ENCODE measurements at regions not wholly inside any gene's neighbourhood (a gene's known extent, or its start where the extent isn't known, plus 50 kb on each side); places are given as distances from the start of the nearest gene placed in this dataset.
"Not testable (repeated sequence)": the region's sequence is repeated elsewhere in the genome, so short reads cannot be mapped to it uniquely, and the experiment has no call there.

DNA sequence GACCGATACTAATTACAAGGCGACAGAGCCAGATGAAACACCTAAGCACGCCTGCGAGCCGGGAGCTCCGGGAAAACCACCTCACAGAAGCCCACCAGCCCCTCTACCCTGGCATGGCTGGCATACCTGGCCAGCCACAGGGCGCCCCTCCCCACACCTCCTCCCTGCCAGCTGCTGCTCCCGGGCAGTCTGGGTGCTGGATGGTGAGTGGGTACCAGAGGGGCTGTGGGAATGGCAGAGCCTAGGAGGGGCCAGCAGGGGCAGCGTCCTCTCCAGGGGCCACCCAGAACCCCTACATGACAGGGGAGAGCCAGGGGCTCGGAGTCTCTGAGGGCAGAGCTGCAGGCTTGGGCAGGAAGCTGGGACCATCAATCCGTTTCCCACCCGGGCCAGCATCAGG, 58.7 kb upstream of the GPC1 start:
- TF ChIP-seq, protein P1, sequence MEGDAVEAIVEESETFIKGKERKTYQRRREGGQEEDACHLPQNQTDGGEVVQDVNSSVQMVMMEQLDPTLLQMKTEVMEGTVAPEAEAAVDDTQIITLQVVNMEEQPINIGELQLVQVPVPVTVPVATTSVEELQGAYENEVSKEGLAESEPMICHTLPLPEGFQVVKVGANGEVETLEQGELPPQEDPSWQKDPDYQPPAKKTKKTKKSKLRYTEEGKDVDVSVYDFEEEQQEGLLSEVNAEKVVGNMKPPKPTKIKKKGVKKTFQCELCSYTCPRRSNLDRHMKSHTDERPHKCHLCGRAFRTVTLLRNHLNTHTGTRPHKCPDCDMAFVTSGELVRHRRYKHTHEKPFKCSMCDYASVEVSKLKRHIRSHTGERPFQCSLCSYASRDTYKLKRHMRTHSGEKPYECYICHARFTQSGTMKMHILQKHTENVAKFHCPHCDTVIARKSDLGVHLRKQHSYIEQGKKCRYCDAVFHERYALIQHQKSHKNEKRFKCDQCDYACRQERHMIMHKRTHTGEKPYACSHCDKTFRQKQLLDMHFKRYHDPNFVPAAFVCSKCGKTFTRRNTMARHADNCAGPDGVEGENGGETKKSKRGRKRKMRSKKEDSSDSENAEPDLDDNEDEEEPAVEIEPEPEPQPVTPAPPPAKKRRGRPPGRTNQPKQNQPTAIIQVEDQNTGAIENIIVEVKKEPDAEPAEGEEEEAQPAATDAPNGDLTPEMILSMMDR (conservative IDR thresholded peaks at IDR 0.05): no peak

GRCh38 chr2:240377366-240377765, 58.1 kb upstream of the GPC1 start:
- TF ChIP-seq, protein P1 (conservative IDR thresholded peaks at IDR 0.05): no peak
- H3K27ac ChIP-seq: no peak overlapping the region

More for the DNA sequence above, 58.7 kb upstream of the GPC1 start:
- no peak overlapping the region for H3K27ac ChIP-seq

- H3K27ac ChIP-seq: no peak overlapping the region
- TF ChIP-seq, protein P1 (conservative IDR thresholded peaks at IDR 0.05): no peak
Observed at GRCh38 chr2:240379089-240379636, 56.3 kb upstream of the GPC1 start.

- TF ChIP-seq, protein P1 (conservative IDR thresholded peaks at IDR 0.05): no peak
- H3K27ac ChIP-seq: no peak overlapping the region
Observed at GRCh38 chr2:240383099-240383758, 52.2 kb upstream of the GPC1 start.

GRCh38 chr2:240383871-240384700, 51.4 kb upstream of the GPC1 start:
- TF ChIP-seq, protein P1 (conservative IDR thresholded peaks at IDR 0.05): no peak

GRCh38 chr2:240384711-240385450, 50.6 kb upstream of the GPC1 start:
- TF ChIP-seq, protein P1 (conservative IDR thresholded peaks at IDR 0.05): no peak
- no peak overlapping the region for H3K27ac ChIP-seq

More at GRCh38 chr2:240383871-240384700, 51.4 kb upstream of the GPC1 start:
- H3K27ac ChIP-seq: no peak overlapping the region

DNA sequence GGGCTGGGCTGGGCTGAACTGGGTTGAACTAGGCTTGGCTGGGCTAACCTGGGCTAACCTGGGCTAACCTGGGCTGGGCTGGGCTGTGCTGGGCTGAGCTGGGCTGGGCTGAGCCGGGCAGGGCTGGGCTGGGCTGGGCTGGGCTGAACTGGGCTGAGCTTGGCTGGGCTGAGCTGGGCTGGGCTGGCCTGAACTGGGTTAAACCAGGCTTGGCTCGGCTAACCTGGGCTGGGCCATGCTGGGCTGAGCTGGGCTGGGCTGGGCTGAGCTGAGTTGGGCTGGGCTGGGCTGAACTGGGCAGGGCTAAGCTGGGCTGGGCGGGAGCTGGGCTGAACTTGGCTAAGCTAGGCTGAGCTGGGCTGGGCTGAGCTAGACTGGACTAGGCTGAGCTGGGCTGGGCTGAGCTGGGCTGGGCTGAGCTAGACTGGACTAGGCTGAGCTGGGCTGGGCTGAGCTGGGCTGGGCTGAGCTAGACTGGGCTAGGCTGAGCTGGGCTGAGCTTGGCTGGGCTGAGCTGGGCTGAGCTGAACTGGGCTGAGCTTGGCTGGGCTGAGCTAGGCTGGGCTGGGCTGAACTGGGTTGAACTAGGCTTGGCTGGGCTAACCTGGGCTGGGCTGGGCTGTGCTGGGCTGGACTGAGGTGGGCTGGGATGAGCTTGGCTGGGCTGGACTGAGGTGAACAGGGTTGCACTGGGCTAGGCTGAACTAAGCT, 49.9 kb upstream of the GPC1 start:
- not testable (repeated sequence) for H3K27ac ChIP-seq

All from VCaP (cell line).